ENCODE measurements at regions not wholly inside any gene's neighbourhood (a gene's known extent, or its start where the extent isn't known, plus 50 kb on each side); places are given as distances from the start of the nearest gene placed in this dataset.

GRCh38 chr11:119853581-119854360 is 124.8 kb upstream of the NECTIN1 start:
- no peak for DNase-seq (ENCODE audit: low read depth)

GRCh38 chr11:119852741-119853140 is 123.7 kb upstream of the NECTIN1 start:
- no peak for DNase-seq (ENCODE audit: low read depth)

- DNase-seq (ENCODE audit: low read depth), result no peak
Measured at GRCh38 chr11:119850822-119851409, 121.9 kb upstream of the NECTIN1 start.

GRCh38 chr11:119849872-119850271 is 120.9 kb upstream of the NECTIN1 start:
- no peak for DNase-seq (ENCODE audit: low read depth)

- DNase-seq (ENCODE audit: low read depth), result no peak
Measured at GRCh38 chr11:119847853-119848252, 118.9 kb upstream of the NECTIN1 start.

DNA sequence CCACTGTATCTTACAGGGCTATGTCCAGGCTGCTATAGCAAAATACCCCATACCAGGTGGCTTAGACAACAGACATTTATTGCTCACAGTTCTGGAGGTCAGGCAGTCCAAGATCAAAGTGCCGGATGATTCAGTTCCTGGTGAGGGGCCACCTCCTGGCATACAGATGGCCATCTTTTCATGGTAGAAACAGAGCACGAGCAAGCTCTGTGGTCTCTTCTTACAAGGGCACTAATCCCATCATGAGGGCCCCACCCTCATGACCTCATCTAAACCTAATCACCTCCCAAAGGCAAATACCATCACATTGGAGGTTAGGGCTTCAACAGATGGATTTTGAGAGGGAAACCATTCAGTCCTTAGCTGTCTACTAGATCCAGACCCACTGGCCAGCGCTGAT is 117.4 kb upstream of the NECTIN1 start:
- no peak for DNase-seq (ENCODE audit: low read depth)

GRCh38 chr11:119845756-119846155 is 116.8 kb upstream of the NECTIN1 start:
- DNase-seq (ENCODE audit: low read depth), result no peak

DNA sequence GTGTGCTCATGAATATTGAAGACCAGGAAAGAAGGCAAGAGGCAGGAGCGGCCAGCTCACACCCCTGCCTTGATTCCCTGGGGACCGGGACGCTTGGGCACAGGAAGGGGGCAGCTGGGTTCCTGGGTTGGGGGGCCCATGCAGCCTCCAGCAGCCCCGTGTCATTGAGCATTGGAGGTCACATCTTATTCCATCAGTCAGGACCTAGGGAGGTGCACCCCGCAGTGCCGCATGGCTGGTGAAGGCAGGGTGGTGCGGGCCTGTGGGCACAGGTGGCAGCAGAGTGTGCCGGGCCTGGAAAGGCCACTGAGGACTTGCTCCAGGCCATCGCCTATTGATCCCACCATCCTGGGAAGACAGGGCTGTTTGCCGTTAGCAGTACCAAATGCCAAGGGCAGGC is 116.3 kb upstream of the NECTIN1 start:
- DNase-seq (ENCODE audit: low read depth), result no peak

DNA sequence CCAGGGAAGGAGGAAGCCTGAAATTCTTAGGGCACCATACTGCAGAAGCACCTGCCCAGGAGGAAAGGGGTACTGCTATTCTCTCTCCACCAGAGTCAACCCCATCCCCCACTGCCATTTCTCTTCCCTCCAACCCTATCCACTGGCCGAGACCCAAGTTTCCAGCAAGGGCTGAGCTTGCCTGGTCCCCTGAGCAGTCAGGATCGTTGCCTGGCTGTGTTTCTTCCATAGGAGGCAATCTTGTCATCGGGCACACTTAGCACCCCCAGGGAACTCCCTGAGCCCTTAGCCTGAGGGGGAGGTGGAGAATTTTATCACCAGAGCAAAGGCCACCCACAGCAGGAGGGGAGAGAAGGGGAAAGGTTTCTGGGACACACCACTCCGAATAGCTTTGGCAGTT is 115.8 kb upstream of the NECTIN1 start:
- DNase-seq (ENCODE audit: low read depth), result no peak

DNA sequence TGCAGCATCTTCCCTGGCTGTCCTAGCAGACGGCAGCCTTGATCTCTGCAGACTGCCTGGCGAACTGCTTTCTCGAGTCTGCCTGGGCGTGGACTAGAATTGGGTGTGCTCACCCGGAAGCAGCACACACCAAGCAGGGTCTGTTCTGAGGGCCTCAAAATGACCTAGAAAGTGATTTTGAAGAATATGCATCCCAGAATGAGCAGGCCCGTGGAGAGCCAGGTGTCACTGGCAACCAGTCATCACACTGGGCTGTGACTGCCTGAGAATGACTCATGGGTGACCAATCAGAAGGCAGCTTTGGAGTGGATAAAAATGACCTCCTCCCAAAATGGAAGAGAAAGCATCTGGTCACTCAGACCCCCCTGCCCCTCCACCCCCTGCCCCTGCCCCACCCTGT is 114.9 kb upstream of the NECTIN1 start:
- DNase-seq (ENCODE audit: low read depth), result peak; percentile 3

- no peak for DNase-seq (ENCODE audit: low read depth)
Measured at GRCh38 chr11:119842731-119843130, 113.7 kb upstream of the NECTIN1 start.

DNA sequence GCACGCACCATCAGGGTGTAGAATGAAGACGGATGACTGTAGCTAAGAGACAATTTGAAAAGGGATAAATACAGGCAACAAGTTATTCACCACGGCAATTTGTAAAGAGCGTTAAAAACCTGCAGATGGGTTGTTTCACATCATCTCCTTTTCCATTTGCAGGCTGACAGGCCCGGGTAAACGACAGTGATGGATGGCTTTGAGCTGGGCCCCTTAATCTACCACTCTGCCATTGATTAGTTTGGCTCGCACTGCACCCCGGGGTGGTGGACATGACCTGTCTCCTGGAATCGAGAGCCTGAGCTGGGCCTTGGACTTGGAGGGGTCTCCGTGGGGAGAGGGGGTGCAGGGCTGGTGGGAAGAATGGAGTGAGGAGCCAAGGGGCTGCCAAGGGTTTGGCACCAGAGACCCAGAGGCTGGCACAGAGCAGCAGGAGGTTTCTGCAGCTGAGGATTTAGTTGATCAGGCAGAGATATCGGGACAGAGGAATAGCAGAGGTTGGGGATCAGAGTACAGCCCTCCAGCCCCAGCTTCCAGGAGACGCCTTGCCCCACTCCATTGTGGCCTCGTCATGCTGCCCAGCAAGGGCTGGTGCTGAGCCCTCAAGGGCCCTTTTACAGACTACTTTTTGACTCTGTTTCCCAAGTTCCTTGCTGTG is 110.6 kb upstream of the NECTIN1 start:
- DNase-seq (ENCODE audit: low read depth), result no peak

GRCh38 chr11:119835753-119836152 is 106.8 kb upstream of the NECTIN1 start:
- no peak for DNase-seq (ENCODE audit: low read depth)

- peak; percentile 6 for DNase-seq (ENCODE audit: low read depth)
Measured at GRCh38 chr11:119832202-119832935, 103.4 kb upstream of the NECTIN1 start.

GRCh38 chr11:119831011-119831410 is 102.0 kb upstream of the NECTIN1 start:
- no peak for DNase-seq (ENCODE audit: low read depth)

- no peak for DNase-seq (ENCODE audit: low read depth)
Measured at GRCh38 chr11:119830400-119830799, 101.4 kb upstream of the NECTIN1 start.

- no peak for DNase-seq (ENCODE audit: low read depth)
Measured at GRCh38 chr11:119829402-119829801, 100.4 kb upstream of the NECTIN1 start.

GRCh38 chr11:119828819-119829218 is 99.8 kb upstream of the NECTIN1 start:
- no peak for DNase-seq (ENCODE audit: low read depth)

DNA sequence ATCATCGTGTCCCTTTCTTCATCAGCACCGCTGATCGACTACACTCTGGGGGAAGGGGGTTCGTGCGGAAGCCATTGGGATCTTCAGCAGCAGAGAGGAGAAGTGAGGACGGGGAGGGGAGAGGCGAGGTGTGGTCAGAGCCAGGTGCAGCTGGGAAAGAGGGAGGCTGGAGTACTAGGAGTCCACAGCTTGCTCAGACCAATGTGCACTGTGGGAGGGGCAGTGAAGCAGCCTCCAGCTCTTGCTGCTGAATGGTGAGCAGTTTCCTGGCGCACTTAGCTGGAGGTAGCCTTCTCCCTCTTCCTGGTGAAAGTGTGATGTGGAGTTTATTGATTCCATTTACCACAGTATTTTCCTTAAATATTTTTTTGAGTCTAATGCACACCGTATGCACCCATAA is 99.0 kb upstream of the NECTIN1 start:
- no peak for DNase-seq (ENCODE audit: low read depth)

GRCh38 chr11:119827113-119827512 is 98.1 kb upstream of the NECTIN1 start:
- DNase-seq (ENCODE audit: low read depth), result no peak

GRCh38 chr11:119823077-119823476 is 94.1 kb upstream of the NECTIN1 start:
- no peak for DNase-seq (ENCODE audit: low read depth)

DNA sequence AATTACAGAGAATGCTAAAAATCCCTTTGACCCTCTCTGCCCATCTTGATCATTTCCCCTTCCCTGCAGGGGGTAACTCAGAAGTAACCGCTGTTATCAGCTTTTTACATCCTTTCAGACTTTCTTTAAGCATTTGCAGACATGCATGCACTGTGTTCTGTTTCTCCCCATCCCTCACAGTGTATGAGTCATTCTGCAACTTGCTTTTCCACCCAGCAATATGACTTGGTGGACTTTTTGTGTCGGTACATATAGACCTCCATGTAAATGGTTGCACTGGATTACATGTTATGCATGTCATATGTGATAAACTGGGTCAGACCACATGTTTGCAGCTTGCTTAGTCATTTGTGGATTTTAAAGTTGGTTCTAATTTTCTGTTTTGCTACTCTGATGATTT is 87.7 kb upstream of the NECTIN1 start:
- no peak for DNase-seq (ENCODE audit: low read depth)

GRCh38 chr11:119814766-119815165 is 85.8 kb upstream of the NECTIN1 start:
- no peak for DNase-seq (ENCODE audit: low read depth)

Data from ELR (cell line).